Gastroesophageal sphincter (tissue), 3 donors: ENCODE measurements at regions not wholly inside any gene's neighbourhood (a gene's known extent, or its start where the extent isn't known, plus 50 kb on each side); places are given as distances from the start of the nearest gene placed in this dataset.

Experiments used
- EP300 ChIP-seq: sonication (generic); formaldehyde crosslinking; IDR thresholded peaks from one replicate; pipeline ENCODE4 v1.6.1; 2017; ENCODE audit warnings: antibody characterized with exemption, mild to moderate bottlenecking
- POLR2A ChIP-seq, 2 donors: fragments of 450-650 bp; IDR thresholded peaks; one replicate each; pipeline ENCODE4 v1.6.1; 2017; ENCODE audit warnings: antibody characterized with exemption in 2 of 2, mild to moderate bottlenecking in 2 of 2, moderate library complexity in 1 of 2
- POLR2AphosphoS5 ChIP-seq: sonication (generic); formaldehyde crosslinking; IDR thresholded peaks from one replicate; pipeline ENCODE4 v1.6.1; 2017; ENCODE audit warnings: antibody characterized with exemption
- TF ChIP-seq, protein P1 (sequence below), 4 experiments: fragments of 200-600 bp in 2 of 4; fragments of 450-650 bp in 2 of 4; sonication (generic) in 1 of 4; IDR thresholded peaks; one replicate each; pipeline ENCODE4 v1.5.1; 2017 to 2019; ENCODE audit warnings: antibody characterized with exemption in 4 of 4, mild to moderate bottlenecking in 2 of 4, moderate library complexity in 2 of 4

DNA sequence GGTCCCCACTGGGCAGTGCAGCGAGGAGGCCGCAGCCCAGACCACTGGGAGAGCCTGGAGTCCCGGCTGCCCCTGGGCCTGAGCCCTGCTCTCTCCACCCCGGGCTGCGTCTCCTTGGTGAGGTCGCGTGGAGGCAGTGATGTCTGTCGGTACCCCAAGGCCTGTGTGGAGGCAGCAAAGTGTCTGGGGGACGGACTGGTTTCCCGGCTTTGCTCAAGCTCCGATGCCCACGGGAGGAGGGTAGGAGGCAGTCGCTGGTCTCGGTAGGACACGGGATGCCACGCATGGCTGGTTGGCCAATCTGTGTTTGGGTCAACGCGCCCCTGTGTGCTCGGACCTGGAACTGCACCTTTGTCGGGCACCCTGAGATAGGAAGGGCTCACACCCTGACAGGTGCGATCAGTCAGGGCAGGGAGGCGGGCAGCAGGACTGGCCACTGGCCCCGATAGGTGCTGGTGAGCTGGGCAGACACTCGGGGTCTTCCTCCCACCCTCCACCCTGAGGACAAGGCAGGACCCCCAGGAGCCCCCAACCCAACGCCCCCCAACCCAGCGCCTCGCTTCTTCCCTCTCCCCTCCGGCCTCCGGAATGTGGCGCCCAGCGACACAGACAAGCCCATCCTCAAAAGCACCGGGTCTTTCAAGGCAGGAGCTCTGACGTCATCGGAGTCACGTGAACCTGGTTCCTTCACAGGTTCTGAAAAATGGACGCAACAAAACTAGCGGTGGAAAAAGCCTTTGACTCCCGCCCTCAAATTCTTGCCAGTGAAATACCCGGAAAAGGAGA is 288.6 kb downstream of the NDUFA10 start:
- TF ChIP-seq, protein P1, sequence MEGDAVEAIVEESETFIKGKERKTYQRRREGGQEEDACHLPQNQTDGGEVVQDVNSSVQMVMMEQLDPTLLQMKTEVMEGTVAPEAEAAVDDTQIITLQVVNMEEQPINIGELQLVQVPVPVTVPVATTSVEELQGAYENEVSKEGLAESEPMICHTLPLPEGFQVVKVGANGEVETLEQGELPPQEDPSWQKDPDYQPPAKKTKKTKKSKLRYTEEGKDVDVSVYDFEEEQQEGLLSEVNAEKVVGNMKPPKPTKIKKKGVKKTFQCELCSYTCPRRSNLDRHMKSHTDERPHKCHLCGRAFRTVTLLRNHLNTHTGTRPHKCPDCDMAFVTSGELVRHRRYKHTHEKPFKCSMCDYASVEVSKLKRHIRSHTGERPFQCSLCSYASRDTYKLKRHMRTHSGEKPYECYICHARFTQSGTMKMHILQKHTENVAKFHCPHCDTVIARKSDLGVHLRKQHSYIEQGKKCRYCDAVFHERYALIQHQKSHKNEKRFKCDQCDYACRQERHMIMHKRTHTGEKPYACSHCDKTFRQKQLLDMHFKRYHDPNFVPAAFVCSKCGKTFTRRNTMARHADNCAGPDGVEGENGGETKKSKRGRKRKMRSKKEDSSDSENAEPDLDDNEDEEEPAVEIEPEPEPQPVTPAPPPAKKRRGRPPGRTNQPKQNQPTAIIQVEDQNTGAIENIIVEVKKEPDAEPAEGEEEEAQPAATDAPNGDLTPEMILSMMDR (IDR thresholded peaks at IDR 0.05) = no peak
- TF ChIP-seq POLR2A (IDR thresholded peaks at IDR 0.05) (no peak), POLR2AphosphoS5 (no peak), EP300 (no peak)
